IMR-90 (cell line): ENCODE measurements at regions not wholly inside any gene's neighbourhood (a gene's known extent, or its start where the extent isn't known, plus 50 kb on each side); places are given as distances from the start of the nearest gene placed in this dataset.

Experiments used
- ATAC-seq: fragments of 200-7000 bp; cut with Tn5 transposase; 2 replicates; pipeline ENCODE4 v1.9.1; 2020; ENCODE audit warnings: low read depth, mild to moderate bottlenecking, moderate library complexity
- BruUV-seq: library from RNA; stranded (reverse); fragments of 400-500 nt; replicated peaks from 2 replicates; lab custom pipeline; 2021; lab: Mats Ljungman, UMichigan
- CTCF ChIA-PET: fragments of 300-600 bp; formaldehyde crosslinking; extraction: SDS; loops from one replicate; lab custom pipeline; 2021; ENCODE audit warnings: antibody characterized with exemption; lab: Yijun Ruan, JAX
- POLR2A ChIA-PET: fragments of 300-600 bp; sonication (Branson Sonifier 250); formaldehyde crosslinking; loops from one replicate; lab custom pipeline; 2022; ENCODE audit warnings: antibody characterized with exemption; ENCODE audit not compliant: unreplicated experiment; lab: Charles Lee
- DNase-seq: peaks from one replicate; pipeline ENCODE4 v3.0.0; 2013
- H2AFZ ChIP-seq: replicated peaks from 2 replicates; pipeline ENCODE3; 2013; ENCODE audit warnings: low read length, mild to moderate bottlenecking; ENCODE audit not compliant: poor library complexity
- H2AK5ac ChIP-seq: 2 replicates; pipeline ENCODE4 v1.6.1; 2013; ENCODE audit warnings: low read depth, low read length, inconsistent platforms
- H2AK9ac ChIP-seq: replicated peaks from 2 replicates; pipeline ENCODE3; 2013; ENCODE audit warnings: mild to moderate bottlenecking, low read depth, low read length, moderate library complexity; ENCODE audit not compliant: poor library complexity
- H2BK120ac ChIP-seq: 2 replicates; pipeline ENCODE4 v1.6.1; 2013; ENCODE audit warnings: low read depth, low read length, inconsistent platforms
- H2BK15ac ChIP-seq: 3 replicates; pipeline ENCODE4 v1.6.1; 2013; ENCODE audit warnings: low read depth, low read length, inconsistent platforms
- H2BK20ac ChIP-seq: 2 replicates; pipeline ENCODE4 v1.6.1; 2013; ENCODE audit warnings: low read depth, mild to moderate bottlenecking, inconsistent platforms, low read length, moderate library complexity
- H2BK5ac ChIP-seq: 2 replicates; pipeline ENCODE4 v1.6.1; 2013; ENCODE audit warnings: mild to moderate bottlenecking, low read depth, low read length, inconsistent platforms; ENCODE audit not compliant: poor library complexity, severe bottlenecking
- H3K14ac ChIP-seq: replicated peaks from 2 replicates; pipeline ENCODE4 v1.6.1; 2013; ENCODE audit warnings: low read depth, low read length, inconsistent platforms
- H3K18ac ChIP-seq: 2 replicates; pipeline ENCODE4 v1.6.1; 2013; ENCODE audit warnings: low read depth, low read length, control low read depth
- H3K23ac ChIP-seq: 2 replicates; pipeline ENCODE4 v1.6.1; 2013; ENCODE audit warnings: low read depth, low read length, inconsistent platforms
- H3K27ac ChIP-seq: 2 replicates; pipeline ENCODE4 v1.5.1; 2013; ENCODE audit warnings: mild to moderate bottlenecking, control low read depth, low read length; ENCODE audit not compliant: insufficient read depth
- H3K27me3 ChIP-seq: 2 replicates; pipeline ENCODE4 v1.6.1; 2013; ENCODE audit warnings: low read length; ENCODE audit not compliant: control insufficient read depth, insufficient read depth
- H3K36me3 ChIP-seq: 2 replicates; pipeline ENCODE4 v1.6.1; 2013; ENCODE audit warnings: low read length, mixed read lengths; ENCODE audit not compliant: control insufficient read depth, insufficient read depth
- H3K4ac ChIP-seq: 2 replicates; pipeline ENCODE4 v1.6.1; 2013; ENCODE audit warnings: low read depth, low read length, inconsistent platforms
- H3K4me1 ChIP-seq: 2 replicates; pipeline ENCODE4 v1.6.1; 2013; ENCODE audit warnings: low read length, mixed read lengths; ENCODE audit not compliant: control insufficient read depth, insufficient read depth
- H3K4me2 ChIP-seq: 2 replicates; pipeline ENCODE4 v1.6.1; 2013; ENCODE audit warnings: low read depth, mild to moderate bottlenecking, control low read depth, low read length, moderate library complexity
- H3K4me3 ChIP-seq: 2 replicates; pipeline ENCODE4 v1.5.1; 2013; ENCODE audit warnings: low read depth, mild to moderate bottlenecking, control low read depth, low read length, moderate library complexity; ENCODE audit not compliant: insufficient read depth
- H3K56ac ChIP-seq: 2 replicates; pipeline ENCODE4 v1.6.1; 2013; ENCODE audit warnings: low read length, inconsistent platforms; ENCODE audit not compliant: insufficient read depth; ENCODE audit errors: extremely low read depth
- H3K79me1 ChIP-seq, 2 experiments: 2 replicates each; pipeline ENCODE4 v1.6.1; 2013; ENCODE audit warnings: low read length in 2 of 2, inconsistent platforms in 1 of 2, low read depth in 1 of 2
- H3K9ac ChIP-seq: 2 replicates; pipeline ENCODE4 v1.6.1; 2013; ENCODE audit warnings: low read depth, low read length, control low read depth
- H3K9me1 ChIP-seq: 2 replicates; pipeline ENCODE4 v1.6.1; 2013; ENCODE audit warnings: low read length, inconsistent platforms; ENCODE audit not compliant: insufficient read depth
- H3K9me3 ChIP-seq: 2 replicates; pipeline ENCODE4 v1.6.1; 2013; ENCODE audit warnings: low read length; ENCODE audit not compliant: control insufficient read depth, insufficient read depth
- H4K20me1 ChIP-seq: 2 replicates; pipeline ENCODE4 v1.6.1; 2013; ENCODE audit warnings: low read length, inconsistent platforms; ENCODE audit not compliant: insufficient read depth
- H4K5ac ChIP-seq: 2 replicates; pipeline ENCODE4 v1.6.1; 2013; ENCODE audit warnings: mild to moderate bottlenecking, low read depth, low read length, control low read depth
- H4K8ac ChIP-seq, 2 experiments: 2 replicates each; pipeline ENCODE4 v1.6.1; 2013; ENCODE audit warnings: low read depth in 2 of 2, low read length in 2 of 2, control low read depth in 1 of 2, inconsistent platforms in 1 of 2
- H4K91ac ChIP-seq: 2 replicates; pipeline ENCODE4 v1.6.1; 2013; ENCODE audit warnings: low read depth, low read length, inconsistent platforms; ENCODE audit not compliant: insufficient read depth
- BHLHE40 ChIP-seq: fragments of 150-350 bp; IDR thresholded peaks from 2 replicates; pipeline ENCODE4 v1.6.1; 2016; ENCODE audit warnings: mild to moderate bottlenecking, low read depth, low read length
- CHD1 ChIP-seq: IDR thresholded peaks from 2 replicates; pipeline ENCODE4 v1.6.1; 2012; ENCODE audit warnings: low read depth, low read length, improper control_type of control experiment
- RCOR1 ChIP-seq: IDR thresholded peaks from 2 replicates; pipeline ENCODE4 v1.6.1; 2012; ENCODE audit warnings: mild to moderate bottlenecking, low read length, improper control_type of control experiment; ENCODE audit not compliant: insufficient replicate concordance
- WGBS, 2 experiments: methylation state at CpG; one replicate each; pipeline versions ENCODE4 v1.1.5 to v1.1.7; 2013; ENCODE audit warnings: missing lambda C conversion rate in 2 of 2; ENCODE audit not compliant: insufficient read length in 1 of 2; ENCODE audit errors: extremely low coverage in 2 of 2; 5-methylcytosine and 5-hydroxymethylcytosine counted together
- dilution Hi-C: fragments of 300-500 bp; cut with HindIII; formaldehyde crosslinking; loops from one replicate; pipeline ENCODE4 v1.14.3; 2018; ENCODE audit warnings: low sequenced_read_pairs; ENCODE audit not compliant: unreplicated experiment
- in situ Hi-C: fragments of 300-500 bp; cut with MboI; formaldehyde crosslinking; loops from 3 replicates; pipeline ENCODE4 v1.14.3; 2019; ENCODE audit warnings: low sequenced_read_pairs, inconsistent platforms, mixed read lengths
- intact Hi-C: fragments of 100-400 bp; cut with micrococcal nuclease; formaldehyde crosslinking; loops from 2 replicates; pipeline ENCODE4 v1.10.0; 2022
- TF ChIP-seq, protein P1 (sequence below): fragments of 150-350 bp; IDR thresholded peaks from 2 replicates; pipeline ENCODE4 v1.6.1; 2017; ENCODE audit warnings: mild to moderate bottlenecking, antibody characterized with exemption, low read length, low read depth
- TF ChIP-seq, protein P2 (sequence below): conservative IDR thresholded peaks from 2 replicates; pipeline ENCODE4 v1.5.1; 2012; ENCODE audit warnings: mild to moderate bottlenecking, low read depth, low read length, improper control_type of control experiment

DNA sequence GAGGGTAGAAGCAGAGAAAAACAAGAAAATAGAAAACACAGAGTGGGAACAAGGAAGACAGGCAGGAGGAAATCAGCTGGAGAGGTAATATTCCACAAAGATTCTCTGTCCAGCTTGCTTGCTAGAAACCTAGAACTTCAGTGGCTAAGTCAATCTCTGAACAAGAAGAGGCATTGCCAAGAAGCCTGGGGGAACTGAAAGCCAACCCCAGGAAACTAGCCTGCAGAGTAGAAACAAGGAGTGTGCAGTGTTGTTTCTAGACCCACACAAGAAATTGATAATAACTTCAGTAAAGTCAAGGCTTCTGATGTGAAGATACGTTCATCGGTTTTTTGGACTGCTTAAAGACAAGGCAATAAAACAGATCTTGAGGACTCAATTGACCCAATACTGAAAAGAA, 234.5 kb upstream of the MAP3K1 start:
- H3K4me3 ChIP-seq, result no peak overlapping the region
- in situ Hi-C loops, result no loop called here
- ChIA-PET CTCF (no interaction called here), POLR2A (no interaction called here)
- H3K56ac ChIP-seq, result no peak overlapping the region
- ATAC-seq (no peak), DNase-seq (no peak)
- H3K18ac ChIP-seq, result no peak overlapping the region
- intact Hi-C loops, result no loop called here
- no peak overlapping the region for H4K8ac ChIP-seq
- H4K20me1 ChIP-seq, result no peaks in the 10 kb centered on the region
- no peak overlapping the region for H3K14ac ChIP-seq
- H3K4me2 ChIP-seq, result no peak overlapping the region
- no TSS peak for BruUV-seq
- no peaks in the 10 kb centered on the region for H3K36me3 ChIP-seq
- WGBS, 2 experiments, result no CpG with 5 or more reads among the region's 2 CpGs
- no peak overlapping the region for H2AK9ac ChIP-seq
- dilution Hi-C loops, result no loop called here
- H2AFZ ChIP-seq, result no peak overlapping the region
- no peak overlapping the region for H2BK15ac ChIP-seq
- H3K79me1 ChIP-seq, result no peaks in the 10 kb centered on the region
- no peak overlapping the region for H2BK20ac ChIP-seq
- H3K4me1 ChIP-seq, result peaks cover 3% of the 10 kb centered on the region
- no peak overlapping the region for H3K9ac ChIP-seq
- H2BK120ac ChIP-seq, result no peak overlapping the region
- H3K9me1 ChIP-seq, result peaks cover 3% of the 10 kb centered on the region; the same call in 1 of the 2 replicates
- H3K23ac ChIP-seq, result no peak overlapping the region
- no peak overlapping the region for H3K4ac ChIP-seq
- H2AK5ac ChIP-seq, result no peak overlapping the region
- TF ChIP-seq BHLHE40 (no peak), RCOR1 (no peak), CHD1 (no peak)
- TF ChIP-seq, protein P1, sequence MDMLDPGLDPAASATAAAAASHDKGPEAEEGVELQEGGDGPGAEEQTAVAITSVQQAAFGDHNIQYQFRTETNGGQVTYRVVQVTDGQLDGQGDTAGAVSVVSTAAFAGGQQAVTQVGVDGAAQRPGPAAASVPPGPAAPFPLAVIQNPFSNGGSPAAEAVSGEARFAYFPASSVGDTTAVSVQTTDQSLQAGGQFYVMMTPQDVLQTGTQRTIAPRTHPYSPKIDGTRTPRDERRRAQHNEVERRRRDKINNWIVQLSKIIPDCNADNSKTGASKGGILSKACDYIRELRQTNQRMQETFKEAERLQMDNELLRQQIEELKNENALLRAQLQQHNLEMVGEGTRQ, result no peak
- TF ChIP-seq, protein P2, sequence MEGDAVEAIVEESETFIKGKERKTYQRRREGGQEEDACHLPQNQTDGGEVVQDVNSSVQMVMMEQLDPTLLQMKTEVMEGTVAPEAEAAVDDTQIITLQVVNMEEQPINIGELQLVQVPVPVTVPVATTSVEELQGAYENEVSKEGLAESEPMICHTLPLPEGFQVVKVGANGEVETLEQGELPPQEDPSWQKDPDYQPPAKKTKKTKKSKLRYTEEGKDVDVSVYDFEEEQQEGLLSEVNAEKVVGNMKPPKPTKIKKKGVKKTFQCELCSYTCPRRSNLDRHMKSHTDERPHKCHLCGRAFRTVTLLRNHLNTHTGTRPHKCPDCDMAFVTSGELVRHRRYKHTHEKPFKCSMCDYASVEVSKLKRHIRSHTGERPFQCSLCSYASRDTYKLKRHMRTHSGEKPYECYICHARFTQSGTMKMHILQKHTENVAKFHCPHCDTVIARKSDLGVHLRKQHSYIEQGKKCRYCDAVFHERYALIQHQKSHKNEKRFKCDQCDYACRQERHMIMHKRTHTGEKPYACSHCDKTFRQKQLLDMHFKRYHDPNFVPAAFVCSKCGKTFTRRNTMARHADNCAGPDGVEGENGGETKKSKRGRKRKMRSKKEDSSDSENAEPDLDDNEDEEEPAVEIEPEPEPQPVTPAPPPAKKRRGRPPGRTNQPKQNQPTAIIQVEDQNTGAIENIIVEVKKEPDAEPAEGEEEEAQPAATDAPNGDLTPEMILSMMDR, result no peak
- no peak overlapping the region for H4K5ac ChIP-seq
- H3K27me3 ChIP-seq, result peaks cover 5% of the 10 kb centered on the region
- H2BK5ac ChIP-seq, result no peak overlapping the region
- no peak overlapping the region for H3K27ac ChIP-seq
- H3K9me3 ChIP-seq, result no peaks in the 10 kb centered on the region; the same call in 1 of the 2 replicates
- no peak overlapping the region for H4K91ac ChIP-seq
